Hepatocyte (in vitro differentiated cells): ENCODE measurements at regions not wholly inside any gene's neighbourhood (a gene's known extent, or its start where the extent isn't known, plus 50 kb on each side); places are given as distances from the start of the nearest gene placed in this dataset.

Source experiments
- DNase-seq: peaks from one replicate; pipeline ENCODE4 v3.0.0-alpha.2; 2016; ENCODE audit warnings: low spot score
- H2AFZ ChIP-seq: fragments of 200-600 bp; sonication (generic); 2 replicates; pipeline ENCODE4 v1.6.0; 2016; ENCODE audit warnings: antibody characterized with exemption, mild to moderate bottlenecking
- H3K27ac ChIP-seq: fragments of 200-600 bp; sonication (generic); 2 replicates; pipeline ENCODE4 v1.5.1; 2016; ENCODE audit warnings: mild to moderate bottlenecking
- H3K27me3 ChIP-seq: fragments of 200-600 bp; sonication (generic); 2 replicates; pipeline ENCODE4 v1.6.1; 2016
- H3K36me3 ChIP-seq: fragments of 200-600 bp; sonication (generic); replicated peaks from 2 replicates; pipeline ENCODE4 v1.5.1; 2016; ENCODE audit warnings: low read depth; ENCODE audit not compliant: insufficient read depth
- H3K4me1 ChIP-seq: fragments of 200-600 bp; sonication (generic); 2 replicates; pipeline ENCODE4 v1.5.1; 2016; ENCODE audit warnings: mild to moderate bottlenecking, moderate library complexity; ENCODE audit not compliant: insufficient read depth
- H3K4me2 ChIP-seq: fragments of 200-600 bp; sonication (generic); 2 replicates; pipeline ENCODE4 v1.6.0; 2016
- H3K4me3 ChIP-seq: fragments of 200-600 bp; sonication (generic); 2 replicates; pipeline ENCODE4 v1.5.1; 2016; ENCODE audit warnings: mild to moderate bottlenecking
- H3K79me2 ChIP-seq: fragments of 200-600 bp; sonication (generic); 2 replicates; pipeline ENCODE4 v1.6.0; 2017; ENCODE audit warnings: mild to moderate bottlenecking
- H3K9me2 ChIP-seq: fragments of 200-600 bp; sonication (generic); replicated peaks from 2 replicates; pipeline ENCODE4 v1.6.0; 2017; ENCODE audit warnings: mild to moderate bottlenecking; ENCODE audit not compliant: insufficient read depth
- H3K9me3 ChIP-seq: fragments of 200-600 bp; sonication (generic); 2 replicates; pipeline ENCODE4 v1.5.1; 2016; ENCODE audit warnings: low read depth, mild to moderate bottlenecking
- H4K20me1 ChIP-seq: fragments of 200-600 bp; sonication (generic); 2 replicates; pipeline ENCODE4 v1.6.0; 2016; ENCODE audit warnings: mild to moderate bottlenecking; ENCODE audit not compliant: insufficient read depth, poor library complexity, severe bottlenecking
- EZH2 ChIP-seq: fragments of 200-600 bp; sonication (generic); IDR thresholded peaks from 2 replicates; pipeline ENCODE4 v1.6.1; 2016; ENCODE audit warnings: antibody characterized with exemption, mild to moderate bottlenecking, borderline replicate concordance
- EZH2phosphoT487 ChIP-seq: fragments of 200-600 bp; sonication (generic); IDR thresholded peaks from one replicate; pipeline ENCODE4 v1.6.1; 2018; ENCODE audit warnings: antibody characterized with exemption, mild to moderate bottlenecking, low read depth, moderate library complexity; ENCODE audit not compliant: unreplicated experiment, severe bottlenecking
- WGBS: methylation state at CpG from one replicate; pipeline ENCODE4 v1.1.6; 2016; ENCODE audit warnings: low lambda C conversion rate; ENCODE audit errors: missing lambda C conversion rate; 5-methylcytosine and 5-hydroxymethylcytosine counted together
- TF ChIP-seq, protein P1 (sequence below): fragments of 200-600 bp; sonication (generic); IDR thresholded peaks from 2 replicates; pipeline ENCODE4 v1.5.1; 2016; ENCODE audit warnings: antibody characterized with exemption, mild to moderate bottlenecking; ENCODE audit not compliant: poor library complexity

DNA sequence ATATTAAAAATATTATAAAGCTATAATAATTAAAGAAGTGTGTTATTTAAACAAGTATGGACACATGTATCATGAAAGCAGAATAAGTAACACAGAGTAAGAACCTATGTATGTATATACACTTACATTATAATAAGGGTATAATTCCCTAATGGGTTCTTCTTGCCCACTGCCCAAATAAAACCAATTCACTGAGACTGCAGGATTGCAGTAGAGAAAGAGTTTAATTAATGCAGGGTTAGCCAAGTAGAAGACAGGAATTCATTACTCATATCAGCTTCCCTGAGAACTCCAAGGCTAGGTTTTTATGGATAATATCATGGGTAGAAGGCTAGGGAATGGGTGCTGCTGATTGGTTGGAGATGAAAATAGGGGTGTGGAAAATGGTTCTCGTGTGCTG, 53.8 kb upstream of the SAMD3 start:
- H3K79me2 ChIP-seq = no peaks in the 10 kb centered on the region
- TF ChIP-seq, protein P1, sequence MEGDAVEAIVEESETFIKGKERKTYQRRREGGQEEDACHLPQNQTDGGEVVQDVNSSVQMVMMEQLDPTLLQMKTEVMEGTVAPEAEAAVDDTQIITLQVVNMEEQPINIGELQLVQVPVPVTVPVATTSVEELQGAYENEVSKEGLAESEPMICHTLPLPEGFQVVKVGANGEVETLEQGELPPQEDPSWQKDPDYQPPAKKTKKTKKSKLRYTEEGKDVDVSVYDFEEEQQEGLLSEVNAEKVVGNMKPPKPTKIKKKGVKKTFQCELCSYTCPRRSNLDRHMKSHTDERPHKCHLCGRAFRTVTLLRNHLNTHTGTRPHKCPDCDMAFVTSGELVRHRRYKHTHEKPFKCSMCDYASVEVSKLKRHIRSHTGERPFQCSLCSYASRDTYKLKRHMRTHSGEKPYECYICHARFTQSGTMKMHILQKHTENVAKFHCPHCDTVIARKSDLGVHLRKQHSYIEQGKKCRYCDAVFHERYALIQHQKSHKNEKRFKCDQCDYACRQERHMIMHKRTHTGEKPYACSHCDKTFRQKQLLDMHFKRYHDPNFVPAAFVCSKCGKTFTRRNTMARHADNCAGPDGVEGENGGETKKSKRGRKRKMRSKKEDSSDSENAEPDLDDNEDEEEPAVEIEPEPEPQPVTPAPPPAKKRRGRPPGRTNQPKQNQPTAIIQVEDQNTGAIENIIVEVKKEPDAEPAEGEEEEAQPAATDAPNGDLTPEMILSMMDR = no peak
- no peak for TF ChIP-seq EZH2phosphoT487
- TF ChIP-seq EZH2 = no peak
- no peak for DNase-seq
- no peaks in the 10 kb centered on the region for H3K36me3 ChIP-seq
- WGBS = 95% methylated on average over 1 of the region's 1 CpG
- H3K9me3 ChIP-seq = no peaks in the 10 kb centered on the region
- H3K4me3 ChIP-seq = no peak overlapping the region
- no peaks in the 10 kb centered on the region for H3K27me3 ChIP-seq
- no peaks in the 10 kb centered on the region for H3K4me1 ChIP-seq
- H3K27ac ChIP-seq = no peak overlapping the region
- H3K4me2 ChIP-seq = no peak overlapping the region
- H4K20me1 ChIP-seq = no peaks in the 10 kb centered on the region
- H2AFZ ChIP-seq = no peak overlapping the region
- H3K9me2 ChIP-seq = no peaks in the 10 kb centered on the region

DNA sequence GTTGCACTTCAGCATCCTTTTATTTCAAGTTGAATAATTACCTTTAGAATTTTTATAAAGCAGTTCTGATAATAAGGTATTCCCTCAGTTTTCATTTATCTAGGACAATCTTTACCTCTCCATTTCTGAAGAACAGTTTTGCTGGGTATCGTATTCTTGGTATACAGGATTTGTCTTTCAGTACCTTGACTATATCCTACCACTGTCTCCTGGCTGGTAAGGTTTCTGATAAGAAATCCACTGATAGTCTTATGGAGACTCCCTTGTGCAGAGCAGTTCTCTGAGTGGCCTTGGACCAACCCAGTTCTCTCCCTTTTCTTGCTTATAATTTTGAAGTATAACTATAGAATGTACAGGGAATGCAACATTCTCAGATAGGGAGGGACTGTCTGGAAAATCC, 51.3 kb upstream of the SAMD3 start:
- WGBS = 97% methylated on average over 1 of the region's 1 CpG
- Histone ChIP-seq H4K20me1 (no peaks in the 10 kb centered on the region), H3K27me3 (no peaks in the 10 kb centered on the region), H3K36me3 (no peaks in the 10 kb centered on the region), H3K4me3 (no peak overlapping the region), H2AFZ (no peak overlapping the region), H3K4me1 (no peaks in the 10 kb centered on the region), H3K4me2 (no peak overlapping the region), H3K9me2 (no peaks in the 10 kb centered on the region), H3K79me2 (no peaks in the 10 kb centered on the region), H3K27ac (no peak overlapping the region), H3K9me3 (no peaks in the 10 kb centered on the region)
- no peak for TF ChIP-seq EZH2
- TF ChIP-seq EZH2phosphoT487 = no peak
- TF ChIP-seq, protein P1 = no peak
- no peak for DNase-seq
